HG03575 (cell line): ENCODE measurements at regions not wholly inside any gene's neighbourhood (a gene's known extent, or its start where the extent isn't known, plus 50 kb on each side); places are given as distances from the start of the nearest gene placed in this dataset.

Experiments
- ATAC-seq: cut with Tn5 transposase; IDR thresholded peaks from one replicate; pipeline ENCODE4 v1.9.1; 2021; ENCODE audit not compliant: unreplicated experiment, insufficient number of reproducible peaks, low FRiP score; ENCODE audit errors: extremely low read depth

DNA sequence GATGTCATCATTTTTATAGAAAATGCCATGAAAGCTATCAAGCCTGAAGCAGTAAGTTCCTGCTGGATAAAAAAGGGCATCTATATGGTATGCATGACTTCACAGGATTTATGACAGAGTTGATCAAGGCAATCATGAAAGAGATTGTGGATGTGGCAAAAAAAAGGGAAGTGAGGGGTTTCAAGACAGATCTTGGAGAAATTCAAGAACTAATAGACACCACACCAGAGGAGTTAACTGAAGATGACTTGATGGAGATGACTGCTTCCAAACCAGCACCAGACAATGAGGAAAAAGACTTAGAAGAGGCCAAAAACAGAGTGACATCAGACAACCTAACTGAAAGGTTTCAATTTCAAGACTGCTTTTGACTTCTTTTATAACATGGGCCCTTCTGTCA, 691.1 kb upstream of the SLC10A2 start:
- no peak for ATAC-seq

GRCh38 chr13:103754783-103755182, 688.6 kb upstream of the SLC10A2 start:
- no peak for ATAC-seq

GRCh38 chr13:103734837-103735236, 668.6 kb upstream of the SLC10A2 start:
- ATAC-seq: no peak

DNA sequence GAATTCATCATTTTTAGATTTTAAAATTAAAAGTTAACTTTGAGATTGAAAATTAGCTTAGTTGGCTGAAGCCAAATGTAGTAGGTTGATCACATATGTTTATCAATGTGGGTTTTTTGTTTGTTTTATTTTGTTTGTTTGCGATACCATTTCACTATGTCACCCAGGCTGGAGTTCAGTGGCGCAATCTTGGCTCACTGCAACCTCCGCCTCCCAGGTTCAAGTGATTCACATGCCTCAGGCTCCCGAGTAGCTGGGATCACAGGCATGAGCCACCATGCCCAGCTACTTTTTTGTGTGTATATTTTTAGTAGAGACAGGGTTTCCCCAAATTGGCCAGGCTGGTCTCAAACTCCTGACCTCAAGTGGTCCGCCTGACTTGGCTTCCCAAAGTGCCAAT, 665.7 kb upstream of the SLC10A2 start:
- ATAC-seq: no peak

GRCh38 chr13:103730407-103730806, 664.2 kb upstream of the SLC10A2 start:
- no peak for ATAC-seq

GRCh38 chr13:103726808-103727207, 660.6 kb upstream of the SLC10A2 start:
- no peak for ATAC-seq

- no peak for ATAC-seq
Observed at GRCh38 chr13:103716718-103717117, 650.5 kb upstream of the SLC10A2 start.

GRCh38 chr13:103715335-103715734, 649.1 kb upstream of the SLC10A2 start:
- no peak for ATAC-seq

DNA sequence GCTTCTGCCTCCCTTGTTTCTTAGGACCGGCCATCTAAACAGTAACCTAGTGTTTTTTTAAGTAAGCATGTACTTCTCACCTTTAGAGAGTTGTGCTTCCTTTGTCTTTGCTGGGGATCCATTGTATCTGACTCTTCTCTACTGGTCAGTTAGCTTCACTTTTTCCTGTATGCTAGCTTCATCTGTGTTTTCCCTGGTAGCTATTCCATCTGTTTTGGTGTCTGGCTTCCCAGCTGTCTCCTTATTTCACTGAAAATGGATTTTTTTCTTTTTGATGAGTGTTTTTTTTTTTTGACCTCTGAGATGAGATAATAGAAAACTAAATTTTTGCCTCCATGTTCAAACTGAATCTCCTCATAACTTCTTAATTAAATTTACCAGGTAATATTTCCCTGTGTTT, 637.0 kb upstream of the SLC10A2 start:
- no peak for ATAC-seq

GRCh38 chr13:103698000-103698399, 631.8 kb upstream of the SLC10A2 start:
- no peak for ATAC-seq

DNA sequence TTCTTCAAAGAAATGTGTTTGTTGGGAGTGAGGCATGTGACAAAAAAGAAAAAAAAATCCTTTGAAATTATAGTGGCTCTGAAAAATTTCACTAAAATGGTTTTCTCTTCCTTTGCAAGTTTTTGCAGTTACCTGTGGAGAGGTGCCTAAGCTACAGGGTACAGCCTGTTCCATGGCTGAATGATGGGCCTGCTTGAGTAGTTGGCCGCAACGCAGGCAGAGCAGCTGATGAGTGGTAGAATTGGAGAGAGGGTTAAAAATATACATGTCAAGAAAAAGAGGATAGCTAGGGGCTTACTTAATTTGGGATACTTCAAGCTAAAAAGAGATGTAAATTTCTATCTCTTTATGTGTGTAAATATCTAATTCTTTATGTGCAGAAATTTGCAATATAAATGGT, 629.1 kb upstream of the SLC10A2 start:
- ATAC-seq: no peak

- ATAC-seq: no peak
Observed at GRCh38 chr13:103694471-103694870, 628.3 kb upstream of the SLC10A2 start.

DNA sequence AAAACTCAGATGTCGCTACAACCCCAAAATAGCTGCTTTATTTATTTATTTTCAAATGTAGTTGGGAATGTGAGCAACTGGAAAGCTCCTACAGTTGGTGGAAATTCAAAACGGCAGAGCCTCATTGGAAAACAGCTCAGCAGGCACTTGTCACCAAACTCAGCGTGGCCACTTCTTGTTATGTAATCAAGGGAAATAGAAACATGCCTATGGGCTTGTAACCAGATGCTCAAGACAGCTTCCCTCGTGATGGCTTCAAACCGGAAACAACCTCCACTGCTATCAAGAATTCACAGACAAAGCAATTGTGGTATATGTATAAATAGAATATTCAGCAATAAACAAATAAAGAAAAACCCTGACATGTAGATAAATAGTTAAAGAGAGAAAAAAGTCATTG, 627.8 kb upstream of the SLC10A2 start:
- ATAC-seq: no peak

DNA sequence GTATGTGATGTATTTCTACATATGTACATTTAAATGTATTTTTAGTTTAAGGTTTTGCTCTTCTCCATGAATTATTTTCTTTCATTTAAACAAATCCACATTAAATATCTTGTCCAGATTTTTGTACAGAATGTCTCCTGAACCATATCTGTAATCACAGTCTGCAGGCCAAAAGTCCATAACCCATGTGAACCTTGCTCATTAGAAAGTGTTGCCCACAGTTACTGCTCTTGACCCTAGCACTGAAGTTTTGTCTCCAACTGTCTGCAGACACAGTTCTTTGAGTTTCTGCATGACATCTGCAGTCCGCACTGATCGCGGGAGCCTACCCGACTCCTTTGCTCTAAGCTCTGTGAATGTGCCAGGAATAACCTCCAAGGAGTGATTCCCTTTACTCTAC, 626.2 kb upstream of the SLC10A2 start:
- no peak for ATAC-seq

GRCh38 chr13:103676329-103676728, 610.1 kb upstream of the SLC10A2 start:
- no peak for ATAC-seq

GRCh38 chr13:103671547-103671946, 605.3 kb upstream of the SLC10A2 start:
- no peak for ATAC-seq

- ATAC-seq: no peak
Observed at GRCh38 chr13:103663996-103664395, 597.8 kb upstream of the SLC10A2 start.

DNA sequence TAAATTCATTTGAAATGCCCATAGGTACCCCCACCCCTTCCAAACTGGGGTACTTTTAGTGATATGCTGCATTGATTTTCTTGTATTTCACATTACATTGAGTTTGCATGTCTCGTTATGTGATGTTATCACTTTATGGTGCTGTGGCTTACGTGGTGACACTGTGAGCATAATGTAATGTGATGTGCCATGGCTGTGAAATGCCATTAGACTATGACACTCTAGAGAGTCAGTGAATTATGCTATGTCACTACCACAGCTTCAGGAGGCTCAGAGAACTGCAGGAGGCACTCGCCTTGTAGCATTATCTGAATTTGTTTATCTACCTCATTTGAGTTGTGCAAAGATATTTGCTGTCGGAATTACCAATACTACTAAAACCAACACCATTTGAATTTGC, 590.1 kb upstream of the SLC10A2 start:
- no peak for ATAC-seq

DNA sequence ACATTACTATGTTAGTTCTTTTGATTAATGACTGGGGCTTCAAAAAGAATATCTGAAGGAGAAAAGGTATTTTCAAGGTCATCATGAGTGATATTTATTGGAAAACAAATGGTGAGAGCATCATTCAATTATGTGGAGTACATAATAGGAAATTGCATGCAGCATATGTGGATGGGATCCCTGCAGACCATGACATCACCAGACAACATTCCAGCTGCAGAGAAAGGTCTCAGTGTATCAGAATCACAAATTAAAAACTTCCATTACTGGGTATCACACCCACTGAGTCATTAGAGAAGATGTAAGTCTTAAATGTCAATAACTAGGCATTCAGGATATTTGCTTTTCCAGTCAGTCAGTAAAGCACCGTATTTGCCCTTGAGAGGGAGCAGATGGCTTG, 574.4 kb upstream of the SLC10A2 start:
- no peak for ATAC-seq

DNA sequence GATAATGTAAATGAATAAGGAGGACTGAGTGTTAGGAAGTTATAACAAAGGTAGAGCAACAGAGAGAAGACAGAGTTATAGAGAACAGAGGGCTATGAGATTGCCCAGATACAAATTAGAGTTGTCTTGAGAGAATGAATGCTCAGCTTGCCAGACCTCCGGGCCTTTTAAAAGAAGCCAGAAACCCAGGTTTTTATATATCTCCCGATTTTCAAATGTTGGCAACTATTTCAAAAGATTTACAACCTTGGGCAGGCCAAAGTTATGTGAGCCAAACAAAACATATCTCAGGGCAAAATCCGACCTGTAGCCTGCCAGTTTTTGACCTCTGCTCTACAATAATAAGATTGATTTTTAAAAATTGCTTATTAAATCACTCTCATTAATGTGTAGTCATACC, 573.1 kb upstream of the SLC10A2 start:
- no peak for ATAC-seq

GRCh38 chr13:103638706-103639105, 572.5 kb upstream of the SLC10A2 start:
- ATAC-seq: no peak

GRCh38 chr13:103634066-103634465, 567.8 kb upstream of the SLC10A2 start:
- ATAC-seq: no peak
